ENCODE measurements at regions not wholly inside any gene's neighbourhood (a gene's known extent, or its start where the extent isn't known, plus 50 kb on each side); places are given as distances from the start of the nearest gene placed in this dataset.
"Not testable (repeated sequence)": the region's sequence is repeated elsewhere in the genome, so short reads cannot be mapped to it uniquely, and the experiment has no call there.

- H3K36me3 ChIP-seq; H3K4me1 ChIP-seq; H3K27me3 ChIP-seq; DNase-seq; H3K9me3 ChIP-seq; intact Hi-C loops (cut with DNase I; ENCODE audit: low total_unique reads); H3K27ac ChIP-seq; H3K4me3 ChIP-seq: not testable (repeated sequence)
Observed at GRCh38 chr12:8282181-8282580, 54.8 kb upstream of the FAM90A1 start.

- DNase-seq; intact Hi-C loops (cut with DNase I; ENCODE audit: low total_unique reads): not testable (repeated sequence)
Observed at GRCh38 chr12:8285681-8286080, 58.3 kb upstream of the FAM90A1 start.

GRCh38 chr12:8291764-8292163 lies 64.3 kb upstream of the FAM90A1 start:
- intact Hi-C loops (cut with DNase I; ENCODE audit: low total_unique reads); DNase-seq: not testable (repeated sequence)

More at GRCh38 chr12:8285681-8286080, 58.3 kb upstream of the FAM90A1 start:
- H3K27me3 ChIP-seq, H3K27ac ChIP-seq, H3K36me3 ChIP-seq, H3K4me1 ChIP-seq, H3K4me3 ChIP-seq, H3K9me3 ChIP-seq: not testable (repeated sequence)

GRCh38 chr12:8294662-8295061 lies 67.2 kb upstream of the FAM90A1 start:
- H3K36me3 ChIP-seq; H3K9me3 ChIP-seq; H3K27ac ChIP-seq; H3K4me1 ChIP-seq; DNase-seq; H3K4me3 ChIP-seq; intact Hi-C loops (cut with DNase I; ENCODE audit: low total_unique reads); H3K27me3 ChIP-seq: not testable (repeated sequence)

More at GRCh38 chr12:8291764-8292163, 64.3 kb upstream of the FAM90A1 start:
- H3K4me1 ChIP-seq, H3K27me3 ChIP-seq, H3K4me3 ChIP-seq, H3K9me3 ChIP-seq, H3K36me3 ChIP-seq, H3K27ac ChIP-seq: not testable (repeated sequence)

GRCh38 chr12:8308611-8309010 lies 81.2 kb upstream of the FAM90A1 start:
- H3K9me3 ChIP-seq; H3K4me3 ChIP-seq; H3K27ac ChIP-seq; H3K27me3 ChIP-seq; DNase-seq; H3K36me3 ChIP-seq; H3K4me1 ChIP-seq; intact Hi-C loops (cut with DNase I; ENCODE audit: low total_unique reads): not testable (repeated sequence)

DNA sequence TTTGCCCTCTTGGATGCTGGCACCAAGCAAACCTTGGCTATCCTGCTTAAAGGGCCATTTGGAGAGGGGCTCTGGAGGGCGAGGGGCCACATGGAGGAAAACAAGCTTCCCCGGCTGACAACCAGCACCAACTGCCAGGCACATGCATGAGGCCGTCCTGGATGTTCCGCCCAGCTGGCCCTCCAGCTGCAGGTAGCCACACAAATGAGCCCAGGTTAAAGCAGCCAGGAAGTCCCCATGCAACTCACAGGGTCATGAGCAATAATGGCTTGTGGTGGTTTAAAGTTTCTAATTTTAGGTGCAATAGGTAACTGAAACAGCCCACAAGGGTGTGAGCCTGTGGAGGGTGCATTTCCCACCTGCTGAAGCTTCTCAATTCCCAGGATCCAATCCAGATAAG lies 88.6 kb upstream of the FAM90A1 start:
- intact Hi-C loops (cut with DNase I; ENCODE audit: low total_unique reads); H3K9me3 ChIP-seq; H3K4me3 ChIP-seq; H3K27ac ChIP-seq; DNase-seq; H3K4me1 ChIP-seq; H3K36me3 ChIP-seq; H3K27me3 ChIP-seq: not testable (repeated sequence)

GRCh38 chr12:8317675-8318074 lies 90.3 kb upstream of the FAM90A1 start:
- H3K4me1 ChIP-seq; intact Hi-C loops (cut with DNase I; ENCODE audit: low total_unique reads); H3K27ac ChIP-seq; DNase-seq; H3K4me3 ChIP-seq; H3K9me3 ChIP-seq; H3K27me3 ChIP-seq; H3K36me3 ChIP-seq: not testable (repeated sequence)

DNA sequence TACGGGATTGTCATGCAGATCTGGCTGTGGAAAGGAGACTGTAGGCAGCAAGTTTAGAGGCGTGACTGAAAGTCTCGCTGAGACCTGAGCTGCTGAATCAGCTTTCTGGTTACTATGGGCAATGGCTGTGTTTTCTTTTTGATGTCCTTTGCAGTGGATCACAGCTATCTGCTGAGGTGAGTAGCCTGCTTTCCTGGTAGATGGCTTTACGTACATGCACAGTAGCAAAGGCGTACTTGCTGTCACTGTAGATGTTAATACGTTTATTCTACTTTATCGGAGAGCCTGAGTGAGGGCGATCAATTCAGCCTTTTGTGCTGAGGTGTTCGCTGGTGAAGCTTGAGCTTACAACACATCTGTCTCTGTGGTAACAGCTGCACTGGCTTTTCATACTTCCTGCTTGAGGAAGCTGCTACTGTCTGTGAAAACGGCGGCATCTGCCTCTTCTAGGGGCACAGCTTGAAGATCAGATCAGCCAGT lies 92.9 kb upstream of the FAM90A1 start:
- DNase-seq; H3K4me1 ChIP-seq; H3K4me3 ChIP-seq; H3K27ac ChIP-seq; H3K9me3 ChIP-seq; H3K27me3 ChIP-seq; intact Hi-C loops (cut with DNase I; ENCODE audit: low total_unique reads); H3K36me3 ChIP-seq: not testable (repeated sequence)

GRCh38 chr12:8320791-8321370 lies 93.5 kb upstream of the FAM90A1 start:
- DNase-seq; H3K27me3 ChIP-seq; H3K27ac ChIP-seq; intact Hi-C loops (cut with DNase I; ENCODE audit: low total_unique reads); H3K4me3 ChIP-seq; H3K9me3 ChIP-seq; H3K4me1 ChIP-seq; H3K36me3 ChIP-seq: not testable (repeated sequence)

- H3K36me3 ChIP-seq; H3K4me3 ChIP-seq; intact Hi-C loops (cut with DNase I; ENCODE audit: low total_unique reads); DNase-seq; H3K27me3 ChIP-seq; H3K4me1 ChIP-seq; H3K9me3 ChIP-seq; H3K27ac ChIP-seq: not testable (repeated sequence)
Observed at GRCh38 chr12:8325145-8325839, 97.9 kb upstream of the FAM90A1 start.

GRCh38 chr12:8328835-8329234 lies 101.4 kb upstream of the FAM90A1 start:
- H3K9me3 ChIP-seq; intact Hi-C loops (cut with DNase I; ENCODE audit: low total_unique reads); H3K36me3 ChIP-seq; H3K4me3 ChIP-seq; H3K4me1 ChIP-seq; H3K27me3 ChIP-seq; H3K27ac ChIP-seq; DNase-seq: not testable (repeated sequence)

GRCh38 chr12:8332373-8332772 lies 105.0 kb upstream of the FAM90A1 start:
- DNase-seq; H3K36me3 ChIP-seq; H3K27ac ChIP-seq; H3K4me1 ChIP-seq; H3K27me3 ChIP-seq; intact Hi-C loops (cut with DNase I; ENCODE audit: low total_unique reads); H3K4me3 ChIP-seq; H3K9me3 ChIP-seq: not testable (repeated sequence)

GRCh38 chr12:8351073-8351472 lies 104.7 kb upstream of the CLEC6A start:
- H3K27me3 ChIP-seq; H3K4me1 ChIP-seq; H3K36me3 ChIP-seq; H3K9me3 ChIP-seq; DNase-seq; intact Hi-C loops (cut with DNase I; ENCODE audit: low total_unique reads); H3K27ac ChIP-seq; H3K4me3 ChIP-seq: not testable (repeated sequence)

DNA sequence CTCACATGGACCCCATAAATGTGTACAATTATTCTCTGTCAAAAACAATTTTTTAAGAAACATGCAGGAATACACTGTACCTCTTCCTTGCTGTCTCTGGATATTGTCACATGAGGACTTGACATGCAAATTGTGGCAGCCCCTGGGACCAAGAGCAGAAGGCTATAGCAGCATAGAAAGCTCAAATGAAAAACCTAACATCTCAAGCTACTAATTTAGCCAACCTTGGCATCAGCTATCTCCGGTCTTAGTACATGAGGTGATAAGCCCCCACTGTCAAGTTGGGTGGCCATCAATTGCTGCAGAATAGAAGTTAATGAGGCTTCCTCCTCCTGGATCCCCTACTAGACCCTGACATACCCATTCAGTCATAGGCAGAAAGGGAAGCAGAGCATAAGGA lies 101.0 kb upstream of the CLEC6A start:
- H3K9me3 ChIP-seq; H3K27me3 ChIP-seq; H3K27ac ChIP-seq; H3K36me3 ChIP-seq; H3K4me1 ChIP-seq; H3K4me3 ChIP-seq; DNase-seq; intact Hi-C loops (cut with DNase I; ENCODE audit: low total_unique reads): not testable (repeated sequence)

- intact Hi-C loops (cut with DNase I; ENCODE audit: low total_unique reads); H3K27me3 ChIP-seq; H3K36me3 ChIP-seq; H3K4me3 ChIP-seq; H3K27ac ChIP-seq; DNase-seq; H3K9me3 ChIP-seq; H3K4me1 ChIP-seq: not testable (repeated sequence)
Observed at GRCh38 chr12:8355531-8355930, 100.2 kb upstream of the CLEC6A start.
